Thyroid gland (tissue), 4 donors: ENCODE measurements at regions not wholly inside any gene's neighbourhood (a gene's known extent, or its start where the extent isn't known, plus 50 kb on each side); places are given as distances from the start of the nearest gene placed in this dataset.

ENCODE experiments used
- DNase-seq, 2 donors: peaks; one replicate each; pipeline ENCODE4 v3.0.0-alpha.2; 2019
- H3K27ac ChIP-seq, 3 donors: fragments of 200-600 bp; sonication (generic); 1 replicate in 2 of 3; 2 replicates in 1 of 3; pipeline ENCODE4 v1.5.1; 2016 to 2019; ENCODE audit warnings: mild to moderate bottlenecking in 1 of 3, moderate library complexity in 1 of 3
- H3K27me3 ChIP-seq: fragments of 200-600 bp; sonication (generic); one replicate; pipeline ENCODE4 v1.5.1; 2019
- H3K36me3 ChIP-seq, 2 donors: fragments of 200-600 bp; sonication (generic); one replicate each; pipeline ENCODE4 v1.5.1; 2016 to 2019
- H3K4me1 ChIP-seq, 2 donors: fragments of 200-600 bp; sonication (generic); one replicate each; pipeline ENCODE4 v1.5.1; 2017 to 2019
- H3K4me3 ChIP-seq, 3 donors: fragments of 200-600 bp; sonication (generic); replicated peaks in 1 of 3; 1 replicate in 2 of 3; 2 replicates in 1 of 3; pipeline ENCODE4 v1.5.1; 2016; ENCODE audit warnings: mild to moderate bottlenecking in 1 of 3
- H3K9me3 ChIP-seq: fragments of 200-600 bp; sonication (generic); one replicate; pipeline ENCODE4 v1.5.1; 2017
- CTCF ChIP-seq, 6 experiments: fragments of 200-600 bp in 3 of 6; fragments of 450-650 bp in 3 of 6; sonication (generic) in 3 of 6; IDR thresholded peaks; one replicate each; pipeline ENCODE4 v1.5.1; 2016 to 2019; ENCODE audit warnings: antibody characterized with exemption in 6 of 6, mild to moderate bottlenecking in 2 of 6, inconsistent platforms in 1 of 6, moderate library complexity in 1 of 6
- POLR2A ChIP-seq, 2 donors: fragments of 450-650 bp; IDR thresholded peaks; one replicate each; pipeline ENCODE4 v1.6.1; 2017; ENCODE audit warnings: antibody characterized with exemption in 2 of 2, mild to moderate bottlenecking in 2 of 2, moderate library complexity in 1 of 2
- WGBS, 2 donors: methylation state at CpG; one replicate each; pipeline ENCODE4 v1.1.5; 2017; 5-methylcytosine and 5-hydroxymethylcytosine counted together
- intact Hi-C: fragments of 100-400 bp; cut with DNase I; formaldehyde crosslinking; loops from one replicate; pipeline ENCODE4 v1.15.1; 2023

GRCh38 chr1:118661769-118662320, 326.3 kb downstream of the TBX15 start:
- 74 to 85% methylated on average over 2 of the region's 2 CpGs for WGBS, 2 donors
- Histone ChIP-seq H3K27ac (no peak overlapping the region), H3K4me1 (no peaks in the 10 kb centered on the region), H3K9me3 (no peaks in the 10 kb centered on the region), H3K4me3 (no peak overlapping the region), H3K36me3 (no peaks in the 10 kb centered on the region), H3K27me3 (no peaks in the 10 kb centered on the region)
- TF ChIP-seq POLR2A (IDR thresholded peaks at IDR 0.05): no peak
- no peak for TF ChIP-seq CTCF (IDR thresholded peaks at IDR 0.05)
- intact Hi-C loops: no loop called here
- no peak for DNase-seq

GRCh38 chr1:118660769-118661168, 327.4 kb downstream of the TBX15 start:
- Histone ChIP-seq H3K27ac (no peak overlapping the region), H3K27me3 (no peaks in the 10 kb centered on the region), H3K4me3 (no peak overlapping the region), H3K36me3 (no peaks in the 10 kb centered on the region), H3K4me1 (no peaks in the 10 kb centered on the region), H3K9me3 (no peaks in the 10 kb centered on the region)
- 44 to 55% methylated on average over 1 of the region's 1 CpG for WGBS, 2 donors
- intact Hi-C loops: no loop called here
- TF ChIP-seq POLR2A (IDR thresholded peaks at IDR 0.05) (no peak), CTCF (IDR thresholded peaks at IDR 0.05) (no peak)
- DNase-seq: no peak

- no peak for DNase-seq
- TF ChIP-seq CTCF (IDR thresholded peaks at IDR 0.05) (no peak), POLR2A (IDR thresholded peaks at IDR 0.05) (no peak)
- Histone ChIP-seq H3K4me3 (no peak overlapping the region), H3K4me1 (no peaks in the 10 kb centered on the region), H3K36me3 (no peaks in the 10 kb centered on the region), H3K27ac (no peak overlapping the region), H3K27me3 (no peaks in the 10 kb centered on the region), H3K9me3 (no peaks in the 10 kb centered on the region)
- intact Hi-C loops: no loop called here
- 69 to 76% methylated on average over 3 of the region's 3 CpGs for WGBS, 2 donors
These were observed 328.5 kb downstream of the TBX15 start for GRCh38 chr1:118659646-118660045.

GRCh38 chr1:118650107-118650807, 337.9 kb downstream of the TBX15 start:
- Histone ChIP-seq H3K4me1 (no peaks in the 10 kb centered on the region), H3K36me3 (no peaks in the 10 kb centered on the region), H3K27me3 (no peaks in the 10 kb centered on the region), H3K4me3 (no peak overlapping the region), H3K27ac (no peak overlapping the region), H3K9me3 (no peaks in the 10 kb centered on the region)
- WGBS, 2 donors: 74 to 84% methylated on average over 7 of the region's 7 CpGs
- TF ChIP-seq POLR2A (IDR thresholded peaks at IDR 0.05): no peak
- no peak for DNase-seq
- intact Hi-C loops: no loop called here

- Histone ChIP-seq H3K27me3 (no peaks in the 10 kb centered on the region), H3K4me1 (no peaks in the 10 kb centered on the region), H3K9me3 (no peaks in the 10 kb centered on the region), H3K27ac (no peak overlapping the region), H3K36me3 (no peaks in the 10 kb centered on the region), H3K4me3 (no peak overlapping the region)
- 66 to 75% methylated on average over 4 of the region's 4 CpGs for WGBS, 2 donors
- TF ChIP-seq CTCF (IDR thresholded peaks at IDR 0.05) (no peak), POLR2A (IDR thresholded peaks at IDR 0.05) (no peak)
- intact Hi-C loops: no loop called here
- no peak for DNase-seq
These were observed 338.6 kb downstream of the TBX15 start for GRCh38 chr1:118649369-118650106.
